ENCODE measurements at regions not wholly inside any gene's neighbourhood (a gene's known extent, or its start where the extent isn't known, plus 50 kb on each side); places are given as distances from the start of the nearest gene placed in this dataset.
"Not testable (repeated sequence)": the region's sequence is repeated elsewhere in the genome, so short reads cannot be mapped to it uniquely, and the experiment has no call there.

GRCh38 chr10:33473688-33474087, 139.2 kb upstream of the NRP1 start:
- no peaks in the 10 kb centered on the region for H3K27me3 ChIP-seq (replicated peaks; ENCODE audit: insufficient read depth, low read depth, low read length, poor library complexity)
- no peak for DNase-seq (ENCODE audit: low spot score)
- POLR2A ChIA-PET (ENCODE audit: low non-redundant PET), result no interaction called here
- TF ChIP-seq EZH2 (IDR thresholded peaks at IDR 0.05; ENCODE audit: borderline replicate concordance, low read depth, low read length, poor library complexity, severe bottlenecking), result no peak
- TF ChIP-seq, protein P1, sequence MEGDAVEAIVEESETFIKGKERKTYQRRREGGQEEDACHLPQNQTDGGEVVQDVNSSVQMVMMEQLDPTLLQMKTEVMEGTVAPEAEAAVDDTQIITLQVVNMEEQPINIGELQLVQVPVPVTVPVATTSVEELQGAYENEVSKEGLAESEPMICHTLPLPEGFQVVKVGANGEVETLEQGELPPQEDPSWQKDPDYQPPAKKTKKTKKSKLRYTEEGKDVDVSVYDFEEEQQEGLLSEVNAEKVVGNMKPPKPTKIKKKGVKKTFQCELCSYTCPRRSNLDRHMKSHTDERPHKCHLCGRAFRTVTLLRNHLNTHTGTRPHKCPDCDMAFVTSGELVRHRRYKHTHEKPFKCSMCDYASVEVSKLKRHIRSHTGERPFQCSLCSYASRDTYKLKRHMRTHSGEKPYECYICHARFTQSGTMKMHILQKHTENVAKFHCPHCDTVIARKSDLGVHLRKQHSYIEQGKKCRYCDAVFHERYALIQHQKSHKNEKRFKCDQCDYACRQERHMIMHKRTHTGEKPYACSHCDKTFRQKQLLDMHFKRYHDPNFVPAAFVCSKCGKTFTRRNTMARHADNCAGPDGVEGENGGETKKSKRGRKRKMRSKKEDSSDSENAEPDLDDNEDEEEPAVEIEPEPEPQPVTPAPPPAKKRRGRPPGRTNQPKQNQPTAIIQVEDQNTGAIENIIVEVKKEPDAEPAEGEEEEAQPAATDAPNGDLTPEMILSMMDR (conservative IDR thresholded peaks at IDR 0.05; ENCODE audit: low read depth, low read length), result no peak
- CTCF ChIA-PET, result no interaction called here
- BruUV-seq (replicated peaks), result no TSS peak
- H3K9me3 ChIP-seq (ENCODE audit: low read depth, low read length, poor library complexity, severe bottlenecking), result no peaks in the 10 kb centered on the region
- no peaks in the 10 kb centered on the region for H3K4me1 ChIP-seq (ENCODE audit: insufficient read depth, low read length, poor library complexity, severe bottlenecking)
- no peak overlapping the region for H3K4me3 ChIP-seq (ENCODE audit: low read depth, low read length, poor library complexity, severe bottlenecking)
- no peaks in the 10 kb centered on the region for H3K36me3 ChIP-seq (ENCODE audit: insufficient read depth, low read length, poor library complexity, severe bottlenecking)
- intact Hi-C loops (cut with micrococcal nuclease; ENCODE audit: unreplicated experiment), result loop anchor here (10.0 kb wide), 1 partner anchor 59 kb away; no protein-coding TSS in a partner anchor
- no peak overlapping the region for H3K27ac ChIP-seq (ENCODE audit: low read depth, low read length, poor library complexity, severe bottlenecking)

DNA sequence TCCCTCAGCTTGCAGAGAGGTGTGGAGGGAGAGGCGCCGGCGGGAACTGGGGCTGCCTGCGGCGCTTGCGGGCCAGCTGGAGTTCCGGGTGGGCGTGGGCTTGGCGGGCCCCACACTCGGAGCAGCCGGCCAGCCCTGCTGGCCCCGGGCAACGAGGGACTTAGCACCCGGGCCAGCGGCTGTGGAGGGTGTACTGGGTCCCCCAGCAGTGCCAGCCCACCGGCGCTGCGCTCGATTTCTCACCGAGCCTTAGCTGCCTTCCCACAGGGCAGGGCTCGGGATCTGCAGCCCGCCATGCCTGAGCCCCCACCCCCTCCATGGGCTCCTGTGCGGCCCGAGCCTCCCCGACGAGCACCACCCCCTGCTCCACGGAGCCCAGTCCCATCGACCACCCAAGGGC, 133.5 kb upstream of the NRP1 start:
- H3K36me3 ChIP-seq (ENCODE audit: insufficient read depth, low read length, poor library complexity, severe bottlenecking); DNase-seq (ENCODE audit: low spot score); intact Hi-C loops (cut with micrococcal nuclease; ENCODE audit: unreplicated experiment); H3K9me3 ChIP-seq (ENCODE audit: low read depth, low read length, poor library complexity, severe bottlenecking); H3K27ac ChIP-seq (ENCODE audit: low read depth, low read length, poor library complexity, severe bottlenecking); H3K4me1 ChIP-seq (ENCODE audit: insufficient read depth, low read length, poor library complexity, severe bottlenecking); H3K27me3 ChIP-seq (replicated peaks; ENCODE audit: insufficient read depth, low read depth, low read length, poor library complexity); H3K4me3 ChIP-seq (ENCODE audit: low read depth, low read length, poor library complexity, severe bottlenecking); CTCF ChIA-PET; BruUV-seq (replicated peaks): not testable (repeated sequence)
- POLR2A ChIA-PET (ENCODE audit: low non-redundant PET), result interaction anchor here (0.6 kb wide), 1 partner anchor 261 kb away, joined by 3 read pairs; no protein-coding TSS in a partner anchor

- H3K36me3 ChIP-seq (ENCODE audit: insufficient read depth, low read length, poor library complexity, severe bottlenecking), result no peaks in the 10 kb centered on the region
- H3K9me3 ChIP-seq (ENCODE audit: low read depth, low read length, poor library complexity, severe bottlenecking), result no peaks in the 10 kb centered on the region
- no peak overlapping the region for H3K4me3 ChIP-seq (ENCODE audit: low read depth, low read length, poor library complexity, severe bottlenecking)
- no TSS peak for BruUV-seq (replicated peaks)
- ChIA-PET CTCF (no interaction called here), POLR2A (ENCODE audit: low non-redundant PET) (no interaction called here)
- no peaks in the 10 kb centered on the region for H3K27me3 ChIP-seq (replicated peaks; ENCODE audit: insufficient read depth, low read depth, low read length, poor library complexity)
- intact Hi-C loops (cut with micrococcal nuclease; ENCODE audit: unreplicated experiment), result no loop called here
- DNase-seq (ENCODE audit: low spot score), result no peak
- no peak overlapping the region for H3K27ac ChIP-seq (ENCODE audit: low read depth, low read length, poor library complexity, severe bottlenecking)
- no peaks in the 10 kb centered on the region for H3K4me1 ChIP-seq (ENCODE audit: insufficient read depth, low read length, poor library complexity, severe bottlenecking)
- TF ChIP-seq EZH2 (IDR thresholded peaks at IDR 0.05; ENCODE audit: borderline replicate concordance, low read depth, low read length, poor library complexity, severe bottlenecking), result no peak
- TF ChIP-seq, protein P1 (conservative IDR thresholded peaks at IDR 0.05; ENCODE audit: low read depth, low read length), result no peak
These were observed 131.3 kb upstream of the NRP1 start for GRCh38 chr10:33465747-33466146.

DNA sequence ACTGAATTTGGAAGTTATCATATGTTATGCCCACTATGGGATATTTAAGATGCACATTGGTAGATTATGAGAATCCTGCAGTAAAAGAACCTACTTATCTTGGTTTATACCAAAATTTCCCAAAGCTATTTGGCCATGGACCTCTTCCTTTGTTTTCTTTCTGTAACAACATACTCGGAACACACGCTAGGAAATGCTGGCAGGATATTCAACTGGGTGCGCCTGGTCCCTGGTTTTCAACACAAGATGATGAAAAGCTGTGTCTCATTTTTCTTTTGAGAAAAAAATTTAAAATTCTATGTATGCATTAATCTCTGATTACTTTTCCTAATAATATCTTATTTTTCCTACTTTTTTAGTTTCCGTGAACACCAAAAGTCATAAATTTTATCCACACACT, 128.5 kb upstream of the NRP1 start:
- ChIA-PET POLR2A (ENCODE audit: low non-redundant PET) (no interaction called here), CTCF (no interaction called here)
- TF ChIP-seq EZH2 (IDR thresholded peaks at IDR 0.05; ENCODE audit: borderline replicate concordance, low read depth, low read length, poor library complexity, severe bottlenecking), result no peak
- TF ChIP-seq, protein P1 (conservative IDR thresholded peaks at IDR 0.05; ENCODE audit: low read depth, low read length), result no peak
- BruUV-seq (replicated peaks), result no TSS peak
- no peaks in the 10 kb centered on the region for H3K36me3 ChIP-seq (ENCODE audit: insufficient read depth, low read length, poor library complexity, severe bottlenecking)
- DNase-seq (ENCODE audit: low spot score), result no peak
- no peaks in the 10 kb centered on the region for H3K27me3 ChIP-seq (replicated peaks; ENCODE audit: insufficient read depth, low read depth, low read length, poor library complexity)
- intact Hi-C loops (cut with micrococcal nuclease; ENCODE audit: unreplicated experiment), result no loop called here
- no peak overlapping the region for H3K4me3 ChIP-seq (ENCODE audit: low read depth, low read length, poor library complexity, severe bottlenecking)
- H3K9me3 ChIP-seq (ENCODE audit: low read depth, low read length, poor library complexity, severe bottlenecking), result no peaks in the 10 kb centered on the region
- H3K27ac ChIP-seq (ENCODE audit: low read depth, low read length, poor library complexity, severe bottlenecking), result no peak overlapping the region
- no peaks in the 10 kb centered on the region for H3K4me1 ChIP-seq (ENCODE audit: insufficient read depth, low read length, poor library complexity, severe bottlenecking)
